ENCODE measurements at regions not wholly inside any gene's neighbourhood (a gene's known extent, or its start where the extent isn't known, plus 50 kb on each side); places are given as distances from the start of the nearest gene placed in this dataset.

DNA sequence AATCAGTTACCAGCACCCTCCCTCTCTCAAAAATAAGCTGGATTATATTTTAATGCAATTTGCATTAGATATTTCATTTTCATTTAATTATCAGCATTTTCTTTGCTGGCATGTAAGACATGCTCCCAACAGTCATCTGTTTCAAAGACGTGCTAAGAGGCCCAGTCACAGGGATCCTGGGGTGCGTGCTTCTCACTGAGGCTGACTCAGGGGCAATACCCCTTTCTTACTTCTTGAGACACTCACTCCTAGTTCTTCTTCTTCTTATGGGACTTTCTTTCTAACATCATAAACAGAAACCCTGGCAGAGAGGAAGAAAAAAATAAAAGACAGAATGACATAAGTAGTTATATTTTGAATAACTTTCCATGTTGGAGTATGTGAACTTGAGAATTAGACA lies 372.1 kb upstream of the MEX3C start:
- TF ChIP-seq, protein P1, sequence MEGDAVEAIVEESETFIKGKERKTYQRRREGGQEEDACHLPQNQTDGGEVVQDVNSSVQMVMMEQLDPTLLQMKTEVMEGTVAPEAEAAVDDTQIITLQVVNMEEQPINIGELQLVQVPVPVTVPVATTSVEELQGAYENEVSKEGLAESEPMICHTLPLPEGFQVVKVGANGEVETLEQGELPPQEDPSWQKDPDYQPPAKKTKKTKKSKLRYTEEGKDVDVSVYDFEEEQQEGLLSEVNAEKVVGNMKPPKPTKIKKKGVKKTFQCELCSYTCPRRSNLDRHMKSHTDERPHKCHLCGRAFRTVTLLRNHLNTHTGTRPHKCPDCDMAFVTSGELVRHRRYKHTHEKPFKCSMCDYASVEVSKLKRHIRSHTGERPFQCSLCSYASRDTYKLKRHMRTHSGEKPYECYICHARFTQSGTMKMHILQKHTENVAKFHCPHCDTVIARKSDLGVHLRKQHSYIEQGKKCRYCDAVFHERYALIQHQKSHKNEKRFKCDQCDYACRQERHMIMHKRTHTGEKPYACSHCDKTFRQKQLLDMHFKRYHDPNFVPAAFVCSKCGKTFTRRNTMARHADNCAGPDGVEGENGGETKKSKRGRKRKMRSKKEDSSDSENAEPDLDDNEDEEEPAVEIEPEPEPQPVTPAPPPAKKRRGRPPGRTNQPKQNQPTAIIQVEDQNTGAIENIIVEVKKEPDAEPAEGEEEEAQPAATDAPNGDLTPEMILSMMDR (IDR thresholded peaks at IDR 0.05; ENCODE audit: borderline replicate concordance, extremely low read depth, low read length, poor library complexity, severe bottlenecking) = no peak
- TF ChIP-seq EZH2 (IDR thresholded peaks at IDR 0.05; ENCODE audit: borderline replicate concordance, low read depth, low read length, severe bottlenecking) = no peak
